Stimulated activated CD8-positive, alpha-beta memory T cell treated with anti-CD3 and anti-CD28 coated beads, Interleukin-2, amount 100 ng/mL, for 48 hours (primary cell): ENCODE measurements at regions not wholly inside any gene's neighbourhood (a gene's known extent, or its start where the extent isn't known, plus 50 kb on each side); places are given as distances from the start of the nearest gene placed in this dataset.

Experiments used
- DNase-seq, 2 donors: peaks; one replicate each; pipeline ENCODE4 v3.0.0-alpha.2; 2020; ENCODE audit warnings: low read depth in 2 of 2

GRCh38 chr2:56707218-56707617 lies 523.4 kb downstream of the CCDC85A start:
- DNase-seq = no peak

- no peak for DNase-seq
These were observed 523.9 kb downstream of the CCDC85A start for GRCh38 chr2:56707650-56708049.

- DNase-seq = no peak
These were observed 525.4 kb downstream of the CCDC85A start for GRCh38 chr2:56709181-56709580.

GRCh38 chr2:56713161-56713676 lies 529.4 kb downstream of the CCDC85A start:
- no peak for DNase-seq

GRCh38 chr2:56713978-56714377 lies 530.2 kb downstream of the CCDC85A start:
- DNase-seq = no peak

GRCh38 chr2:56714400-56714799 lies 530.6 kb downstream of the CCDC85A start:
- no peak for DNase-seq

GRCh38 chr2:56715683-56716082 lies 531.9 kb downstream of the CCDC85A start:
- no peak for DNase-seq

GRCh38 chr2:56718413-56718812 lies 534.6 kb downstream of the CCDC85A start:
- DNase-seq = no peak

GRCh38 chr2:56729212-56729611 lies 545.4 kb downstream of the CCDC85A start:
- DNase-seq = no peak

GRCh38 chr2:56732946-56733345 lies 549.2 kb downstream of the CCDC85A start:
- no peak for DNase-seq

- no peak for DNase-seq
These were observed 555.6 kb downstream of the CCDC85A start for GRCh38 chr2:56739413-56739812.

GRCh38 chr2:56741601-56742102 lies 557.9 kb downstream of the CCDC85A start:
- no peak for DNase-seq

- DNase-seq = no peak
These were observed 560.0 kb downstream of the CCDC85A start for GRCh38 chr2:56743807-56744206.

- DNase-seq = no peak
These were observed 565.5 kb downstream of the CCDC85A start for GRCh38 chr2:56749152-56749752.

GRCh38 chr2:56753182-56753581 lies 569.4 kb downstream of the CCDC85A start:
- DNase-seq = no peak

GRCh38 chr2:56754066-56754615 lies 570.4 kb downstream of the CCDC85A start:
- DNase-seq = no peak

GRCh38 chr2:56754627-56755026 lies 570.8 kb downstream of the CCDC85A start:
- DNase-seq = no peak

- no peak for DNase-seq
These were observed 574.2 kb downstream of the CCDC85A start for GRCh38 chr2:56757884-56758545.

- DNase-seq = no peak
These were observed 579.9 kb downstream of the CCDC85A start for GRCh38 chr2:56763683-56764082.

GRCh38 chr2:56768973-56769372 lies 585.2 kb downstream of the CCDC85A start:
- DNase-seq = no peak

- DNase-seq = no peak
These were observed 586.7 kb downstream of the CCDC85A start for GRCh38 chr2:56770490-56770889.

GRCh38 chr2:56784046-56784445 lies 600.3 kb downstream of the CCDC85A start:
- no peak for DNase-seq

GRCh38 chr2:56801214-56801613 lies 617.4 kb downstream of the CCDC85A start:
- DNase-seq = no peak
